Stimulated activated naive B cell treated with anti-CD40 and anti-IgM and Interleukin-4, amounts not matched to agents 10 μg/mL and 1 μg/mL and 100 μg/mL, for 72 hours (primary cell): ENCODE measurements at regions not wholly inside any gene's neighbourhood (a gene's known extent, or its start where the extent isn't known, plus 50 kb on each side); places are given as distances from the start of the nearest gene placed in this dataset.
"Not testable (repeated sequence)": the region's sequence is repeated elsewhere in the genome, so short reads cannot be mapped to it uniquely, and the experiment has no call there.

Source experiments
- ATAC-seq, 2 donors: fragments of 150-1000 bp; cut with Tn5 transposase; replicated peaks; 2 replicates each; pipeline ENCODE4 v1.10.0; 2021; ENCODE audit warnings: moderate library complexity in 1 of 2
- DNase-seq: peaks from one replicate; pipeline ENCODE4 v3.0.0; 2021
- H3K27ac Mint-ChIP-seq: one replicate; pipeline ENCODE4 v1.8.0; 2022; ENCODE audit warnings: mild to moderate bottlenecking, mixed read lengths
- H3K27me3 Mint-ChIP-seq, 2 donors: one replicate each; pipeline ENCODE4 v1.8.0; 2022; ENCODE audit warnings: mixed read lengths in 2 of 2
- H3K36me3 Mint-ChIP-seq, 2 donors: one replicate each; pipeline ENCODE4 v1.8.0; 2022; ENCODE audit warnings: mixed read lengths in 2 of 2, mild to moderate bottlenecking in 1 of 2
- H3K4me1 Mint-ChIP-seq, 2 donors: one replicate each; pipeline ENCODE4 v1.8.0; 2022; ENCODE audit warnings: mixed read lengths in 2 of 2, mild to moderate bottlenecking in 1 of 2
- H3K4me3 Mint-ChIP-seq, 2 donors: one replicate each; pipeline ENCODE4 v1.8.0; 2022; ENCODE audit warnings: mild to moderate bottlenecking in 2 of 2, mixed read lengths in 2 of 2, moderate library complexity in 1 of 2
- H3K9me3 Mint-ChIP-seq, 2 donors: one replicate each; pipeline ENCODE4 v1.8.0; 2022; ENCODE audit warnings: mixed read lengths in 2 of 2, mild to moderate bottlenecking in 1 of 2

GRCh38 chrX:34371754-34372153, 239.6 kb upstream of the FAM47A start:
- Mint-ChIP-seq H3K4me3 (no peak overlapping the region), H3K27ac (no peak overlapping the region), H3K9me3 (peaks cover 2 to 12% of the 10 kb centered on the region in 2 donors), H3K4me1 (no peaks in the 10 kb centered on the region), H3K36me3 (no peaks in the 10 kb centered on the region), H3K27me3 (no peaks in the 10 kb centered on the region)
- DNase-seq (no peak), ATAC-seq (no peak)

- H3K9me3 Mint-ChIP-seq, result peaks cover 2 to 4% of the 10 kb centered on the region in 2 donors
Observed at GRCh38 chrX:34365471-34365870, 233.4 kb upstream of the FAM47A start.

GRCh38 chrX:34350561-34351335, 218.6 kb upstream of the FAM47A start:
- no peak for DNase-seq
- Mint-ChIP-seq H3K27me3 (no peaks in the 10 kb centered on the region), H3K27ac (no peak overlapping the region), H3K4me3 (no peak overlapping the region), H3K36me3 (no peaks in the 10 kb centered on the region), H3K4me1 (no peaks in the 10 kb centered on the region), H3K9me3 (peaks cover 0 to 9% of the 10 kb centered on the region in 2 donors)
- ATAC-seq, result no peak

More at GRCh38 chrX:34365471-34365870, 233.4 kb upstream of the FAM47A start:
- H3K4me3 Mint-ChIP-seq, result no peak overlapping the region
- H3K27ac Mint-ChIP-seq, result no peak overlapping the region
- H3K36me3 Mint-ChIP-seq, result no peaks in the 10 kb centered on the region
- DNase-seq (no peak), ATAC-seq (no peak)
- H3K4me1 Mint-ChIP-seq, result no peaks in the 10 kb centered on the region
- no peaks in the 10 kb centered on the region for H3K27me3 Mint-ChIP-seq

- no peak for DNase-seq
- Mint-ChIP-seq H3K4me3 (no peak overlapping the region), H3K27ac (no peak overlapping the region), H3K4me1 (no peaks in the 10 kb centered on the region), H3K36me3 (no peaks in the 10 kb centered on the region), H3K9me3 (peaks cover 0 to 14% of the 10 kb centered on the region in 2 donors), H3K27me3 (no peaks in the 10 kb centered on the region)
- ATAC-seq, result no peak
Observed at GRCh38 chrX:34343001-34343400, 210.9 kb upstream of the FAM47A start.

- no peak overlapping the region for H3K27ac Mint-ChIP-seq
- H3K27me3 Mint-ChIP-seq, result no peaks in the 10 kb centered on the region
- H3K36me3 Mint-ChIP-seq, result no peaks in the 10 kb centered on the region
- DNase-seq (no peak), ATAC-seq (no peak)
- peaks cover 0 to 13% of the 10 kb centered on the region in 2 donors for H3K9me3 Mint-ChIP-seq
- no peak overlapping the region for H3K4me3 Mint-ChIP-seq
- H3K4me1 Mint-ChIP-seq, result no peaks in the 10 kb centered on the region
Observed at GRCh38 chrX:34341814-34342213, 209.7 kb upstream of the FAM47A start.

- H3K27me3 Mint-ChIP-seq, result no peaks in the 10 kb centered on the region
- no peak overlapping the region for H3K4me3 Mint-ChIP-seq
- peaks cover 0 to 10% of the 10 kb centered on the region in 2 donors for H3K9me3 Mint-ChIP-seq
- H3K27ac Mint-ChIP-seq, result no peak overlapping the region
- H3K4me1 Mint-ChIP-seq, result no peaks in the 10 kb centered on the region
- no peak for ATAC-seq
- no peaks in the 10 kb centered on the region for H3K36me3 Mint-ChIP-seq
- no peak for DNase-seq
Observed at GRCh38 chrX:34341258-34341657, 209.1 kb upstream of the FAM47A start.

GRCh38 chrX:34338046-34338445, 205.9 kb upstream of the FAM47A start:
- DNase-seq, result no peak
- H3K4me3 Mint-ChIP-seq, result no peak overlapping the region
- no peaks in the 10 kb centered on the region for H3K36me3 Mint-ChIP-seq
- H3K27me3 Mint-ChIP-seq, result no peaks in the 10 kb centered on the region
- H3K9me3 Mint-ChIP-seq, result no peaks in the 10 kb centered on the region
- ATAC-seq, result no peak
- no peak overlapping the region for H3K27ac Mint-ChIP-seq
- no peaks in the 10 kb centered on the region for H3K4me1 Mint-ChIP-seq

- DNase-seq, H3K27me3 Mint-ChIP-seq, H3K9me3 Mint-ChIP-seq, ATAC-seq, H3K36me3 Mint-ChIP-seq, H3K4me1 Mint-ChIP-seq, H3K4me3 Mint-ChIP-seq, H3K27ac Mint-ChIP-seq: not testable (repeated sequence)
Observed at GRCh38 chrX:34335376-34335775, 203.3 kb upstream of the FAM47A start.

- Mint-ChIP-seq H3K4me3 (no peak overlapping the region), H3K27ac (no peak overlapping the region), H3K36me3 (no peaks in the 10 kb centered on the region), H3K27me3 (no peaks in the 10 kb centered on the region), H3K4me1 (no peaks in the 10 kb centered on the region), H3K9me3 (no peaks in the 10 kb centered on the region)
- DNase-seq (no peak), ATAC-seq (no peak)
Observed at GRCh38 chrX:34332334-34332733, 200.2 kb upstream of the FAM47A start.

GRCh38 chrX:34325460-34325859, 193.3 kb upstream of the FAM47A start:
- Mint-ChIP-seq H3K4me1 (no peaks in the 10 kb centered on the region), H3K36me3 (no peaks in the 10 kb centered on the region), H3K27ac (no peak overlapping the region), H3K4me3 (no peak overlapping the region), H3K9me3 (peaks cover 2 to 3% of the 10 kb centered on the region in 2 donors), H3K27me3 (no peaks in the 10 kb centered on the region)
- no peak for ATAC-seq
- DNase-seq, result no peak

- H3K27me3 Mint-ChIP-seq, H3K36me3 Mint-ChIP-seq, H3K27ac Mint-ChIP-seq, H3K9me3 Mint-ChIP-seq, H3K4me3 Mint-ChIP-seq, ATAC-seq, DNase-seq, H3K4me1 Mint-ChIP-seq: not testable (repeated sequence)
Observed at GRCh38 chrX:34320424-34320823, 188.3 kb upstream of the FAM47A start.

GRCh38 chrX:34300871-34301270, 168.8 kb upstream of the FAM47A start:
- Mint-ChIP-seq H3K27me3 (no peaks in the 10 kb centered on the region), H3K36me3 (no peaks in the 10 kb centered on the region), H3K4me3 (no peak overlapping the region), H3K27ac (no peak overlapping the region), H3K4me1 (no peaks in the 10 kb centered on the region), H3K9me3 (no peaks in the 10 kb centered on the region)
- ATAC-seq (no peak), DNase-seq (peak; percentile 6)

GRCh38 chrX:34299451-34299967, 167.4 kb upstream of the FAM47A start:
- Mint-ChIP-seq H3K27me3 (no peaks in the 10 kb centered on the region), H3K36me3 (no peaks in the 10 kb centered on the region), H3K4me3 (no peak overlapping the region), H3K4me1 (no peaks in the 10 kb centered on the region), H3K9me3 (peaks cover 0 to 2% of the 10 kb centered on the region in 2 donors), H3K27ac (no peak overlapping the region)
- ATAC-seq (no peak), DNase-seq (no peak)

GRCh38 chrX:34294665-34295064, 162.6 kb upstream of the FAM47A start:
- Mint-ChIP-seq H3K36me3 (no peaks in the 10 kb centered on the region), H3K4me1 (no peaks in the 10 kb centered on the region), H3K4me3 (no peak overlapping the region), H3K9me3 (peaks cover 0 to 2% of the 10 kb centered on the region in 2 donors), H3K27me3 (peaks cover 0 to 3% of the 10 kb centered on the region in 2 donors), H3K27ac (no peak overlapping the region)
- ATAC-seq (no peak), DNase-seq (no peak)

GRCh38 chrX:34288782-34289181, 156.7 kb upstream of the FAM47A start:
- no peaks in the 10 kb centered on the region for H3K9me3 Mint-ChIP-seq
- no peak overlapping the region for H3K27ac Mint-ChIP-seq
- ATAC-seq (no peak), DNase-seq (no peak)
- H3K27me3 Mint-ChIP-seq, result no peaks in the 10 kb centered on the region
- H3K36me3 Mint-ChIP-seq, result no peaks in the 10 kb centered on the region
- no peaks in the 10 kb centered on the region for H3K4me1 Mint-ChIP-seq
- no peak overlapping the region for H3K4me3 Mint-ChIP-seq
